Kidney capillary endothelial cell (primary cell): ENCODE measurements at regions not wholly inside any gene's neighbourhood (a gene's known extent, or its start where the extent isn't known, plus 50 kb on each side); places are given as distances from the start of the nearest gene placed in this dataset.
"Not testable (repeated sequence)": the region's sequence is repeated elsewhere in the genome, so short reads cannot be mapped to it uniquely, and the experiment has no call there.

Source experiments
- DNase-seq: peaks from one replicate; pipeline ENCODE4 v3.0.0-alpha.2; 2018; ENCODE audit warnings: low spot score

- DNase-seq, result no peak
Observed at GRCh38 chr4:79850626-79851025, 222.4 kb downstream of the ANTXR2 start.

- no peak for DNase-seq
Observed at GRCh38 chr4:79848329-79848728, 224.7 kb downstream of the ANTXR2 start.

- DNase-seq, result no peak
Observed at GRCh38 chr4:79847411-79847810, 225.6 kb downstream of the ANTXR2 start.

GRCh38 chr4:79842162-79842561, 230.9 kb downstream of the ANTXR2 start:
- DNase-seq, result no peak

GRCh38 chr4:79833857-79834256, 239.2 kb downstream of the ANTXR2 start:
- no peak for DNase-seq

GRCh38 chr4:79831701-79832514, 241.1 kb downstream of the ANTXR2 start:
- no peak for DNase-seq

- DNase-seq, result no peak
Observed at GRCh38 chr4:79831119-79831528, 241.9 kb downstream of the ANTXR2 start.

- no peak for DNase-seq
Observed at GRCh38 chr4:79827283-79827682, 245.7 kb downstream of the ANTXR2 start.

GRCh38 chr4:79823148-79823763, 249.8 kb downstream of the ANTXR2 start:
- no peak for DNase-seq

GRCh38 chr4:79820427-79820826, 252.6 kb downstream of the ANTXR2 start:
- no peak for DNase-seq

- not testable (repeated sequence) for DNase-seq
Observed at GRCh38 chr4:79807933-79808332, 265.1 kb downstream of the ANTXR2 start.

GRCh38 chr4:79798047-79798446, 275.0 kb downstream of the ANTXR2 start:
- DNase-seq, result no peak

GRCh38 chr4:79796948-79797347, 276.1 kb downstream of the ANTXR2 start:
- DNase-seq, result no peak

- DNase-seq, result no peak
Observed at GRCh38 chr4:79788884-79789283, 284.1 kb downstream of the ANTXR2 start.

- no peak for DNase-seq
Observed at GRCh38 chr4:79780129-79780528, 292.9 kb downstream of the ANTXR2 start.

GRCh38 chr4:79772510-79772909, 300.5 kb downstream of the ANTXR2 start:
- no peak for DNase-seq

GRCh38 chr4:79764120-79764519, 308.9 kb downstream of the ANTXR2 start:
- DNase-seq, result no peak

- no peak for DNase-seq
Observed at GRCh38 chr4:79763486-79764075, 309.4 kb downstream of the ANTXR2 start.

- DNase-seq, result no peak
Observed at GRCh38 chr4:79759793-79760192, 313.2 kb downstream of the ANTXR2 start.

- DNase-seq, result no peak
Observed at GRCh38 chr4:79757600-79757999, 315.4 kb downstream of the ANTXR2 start.

GRCh38 chr4:79756140-79756895, 316.7 kb downstream of the ANTXR2 start:
- DNase-seq, result no peak

- DNase-seq, result no peak
Observed at GRCh38 chr4:79748835-79749234, 324.2 kb downstream of the ANTXR2 start.

- no peak for DNase-seq
Observed at GRCh38 chr4:79747252-79747651, 325.8 kb downstream of the ANTXR2 start.
